ENCODE measurements at regions not wholly inside any gene's neighbourhood (a gene's known extent, or its start where the extent isn't known, plus 50 kb on each side); places are given as distances from the start of the nearest gene placed in this dataset.

- TF ChIP-seq CTCF (IDR thresholded peaks at IDR 0.05; ENCODE audit: low read depth, low read length), result no peak
- no peak for DNase-seq
- no peaks in the 10 kb centered on the region for H3K27me3 ChIP-seq (ENCODE audit: insufficient read depth, low read depth, severe bottlenecking)
- no peak overlapping the region for H3K27ac ChIP-seq
- H3K36me3 ChIP-seq, result no peaks in the 10 kb centered on the region
- H3K9me3 ChIP-seq (ENCODE audit: severe bottlenecking), result no peaks in the 10 kb centered on the region
- no peak overlapping the region for H3K4me3 ChIP-seq (ENCODE audit: low read depth, low read length)
Measured at GRCh38 chr5:6814816-6815215, 101.6 kb downstream of the TENT4A start.

GRCh38 chr5:6818594-6819511 lies 105.6 kb downstream of the TENT4A start:
- H3K9me3 ChIP-seq (ENCODE audit: severe bottlenecking), result no peaks in the 10 kb centered on the region
- H3K27me3 ChIP-seq (ENCODE audit: insufficient read depth, low read depth, severe bottlenecking), result no peaks in the 10 kb centered on the region
- H3K36me3 ChIP-seq, result no peaks in the 10 kb centered on the region
- H3K4me3 ChIP-seq (ENCODE audit: low read depth, low read length), result peak overlapping the region; percentile 44
- DNase-seq, result peak; percentile 86
- no peak for TF ChIP-seq CTCF (IDR thresholded peaks at IDR 0.05; ENCODE audit: low read depth, low read length)
- H3K27ac ChIP-seq, result peak overlapping the region; percentile 76

GRCh38 chr5:6819521-6819920 lies 106.3 kb downstream of the TENT4A start:
- no peaks in the 10 kb centered on the region for H3K36me3 ChIP-seq
- TF ChIP-seq CTCF (IDR thresholded peaks at IDR 0.05; ENCODE audit: low read depth, low read length), result peak; percentile 87
- H3K4me3 ChIP-seq (ENCODE audit: low read depth, low read length), result peak overlapping the region; percentile 44
- peak overlapping the region; percentile 76 for H3K27ac ChIP-seq
- DNase-seq, result peak; percentile 65
- no peaks in the 10 kb centered on the region for H3K27me3 ChIP-seq (ENCODE audit: insufficient read depth, low read depth, severe bottlenecking)
- H3K9me3 ChIP-seq (ENCODE audit: severe bottlenecking), result peaks cover 6% of the 10 kb centered on the region

GRCh38 chr5:6820851-6821479 lies 107.7 kb downstream of the TENT4A start:
- peak; percentile 92 for TF ChIP-seq CTCF (IDR thresholded peaks at IDR 0.05; ENCODE audit: low read depth, low read length)
- H3K27me3 ChIP-seq (ENCODE audit: insufficient read depth, low read depth, severe bottlenecking), result no peaks in the 10 kb centered on the region

GRCh38 chr5:6822068-6822467 lies 108.8 kb downstream of the TENT4A start:
- H3K27ac ChIP-seq, result 0 out of 2 replicates have a peak overlapping the region, but pooled peaks have one; percentile 11
- no peaks in the 10 kb centered on the region for H3K36me3 ChIP-seq
- no peaks in the 10 kb centered on the region for H3K27me3 ChIP-seq (ENCODE audit: insufficient read depth, low read depth, severe bottlenecking)
- peaks cover 10% of the 10 kb centered on the region for H3K9me3 ChIP-seq (ENCODE audit: severe bottlenecking)
- DNase-seq, result no peak
- H3K4me3 ChIP-seq (ENCODE audit: low read depth, low read length), result no peak overlapping the region
- TF ChIP-seq CTCF (IDR thresholded peaks at IDR 0.05; ENCODE audit: low read depth, low read length), result no peak

More at GRCh38 chr5:6820851-6821479, 107.7 kb downstream of the TENT4A start:
- H3K9me3 ChIP-seq (ENCODE audit: severe bottlenecking), result peaks cover 8% of the 10 kb centered on the region
- no peaks in the 10 kb centered on the region for H3K36me3 ChIP-seq
- DNase-seq, result peak; percentile 90
- no peak overlapping the region for H3K4me3 ChIP-seq (ENCODE audit: low read depth, low read length)
- peak overlapping the region; percentile 28 for H3K27ac ChIP-seq
